GM18868 (cell line): ENCODE measurements at regions not wholly inside any gene's neighbourhood (a gene's known extent, or its start where the extent isn't known, plus 50 kb on each side); places are given as distances from the start of the nearest gene placed in this dataset.
"Not testable (repeated sequence)": the region's sequence is repeated elsewhere in the genome, so short reads cannot be mapped to it uniquely, and the experiment has no call there.

Source experiments
- ATAC-seq: cut with Tn5 transposase; IDR thresholded peaks from one replicate; pipeline ENCODE4 v1.9.1; 2021; ENCODE audit warnings: mild to moderate bottlenecking, moderate library complexity; ENCODE audit not compliant: unreplicated experiment

DNA sequence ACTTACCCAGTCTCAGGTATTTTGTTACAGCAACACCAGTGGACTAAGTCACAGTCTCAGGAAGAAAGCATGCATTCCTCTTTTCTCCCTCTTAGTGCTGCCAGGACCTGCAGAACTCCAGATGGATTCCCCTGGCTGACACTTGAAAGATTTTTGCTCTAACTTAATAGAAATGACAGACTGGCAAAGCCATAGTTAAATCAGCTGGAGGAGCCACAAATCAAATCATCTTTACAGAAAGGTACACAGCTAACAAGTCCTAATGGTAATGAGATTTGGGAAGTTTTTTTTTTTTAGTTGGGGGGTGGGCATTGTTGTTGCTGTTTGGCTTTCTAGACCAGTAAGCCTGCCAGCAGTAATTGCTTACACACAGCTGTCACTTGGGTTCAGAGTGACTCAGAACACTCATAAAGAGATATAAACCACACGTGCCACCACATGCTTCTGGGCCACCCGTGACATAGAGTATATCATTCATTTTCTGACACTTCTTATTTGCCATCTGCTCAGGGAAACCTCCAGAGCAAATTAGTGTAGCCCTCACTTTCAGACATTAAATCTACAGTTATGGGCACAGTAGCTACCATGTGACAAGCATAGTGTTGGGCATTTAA lies 72.4 kb downstream of the FH start:
- ATAC-seq: no peak

- ATAC-seq: no peak
Measured at GRCh38 chr1:241444836-241445235, 74.7 kb downstream of the FH start.

- ATAC-seq: no peak
Measured at GRCh38 chr1:241443561-241443960, 76.0 kb downstream of the FH start.

GRCh38 chr1:241442686-241443085 lies 76.9 kb downstream of the FH start:
- no peak for ATAC-seq

DNA sequence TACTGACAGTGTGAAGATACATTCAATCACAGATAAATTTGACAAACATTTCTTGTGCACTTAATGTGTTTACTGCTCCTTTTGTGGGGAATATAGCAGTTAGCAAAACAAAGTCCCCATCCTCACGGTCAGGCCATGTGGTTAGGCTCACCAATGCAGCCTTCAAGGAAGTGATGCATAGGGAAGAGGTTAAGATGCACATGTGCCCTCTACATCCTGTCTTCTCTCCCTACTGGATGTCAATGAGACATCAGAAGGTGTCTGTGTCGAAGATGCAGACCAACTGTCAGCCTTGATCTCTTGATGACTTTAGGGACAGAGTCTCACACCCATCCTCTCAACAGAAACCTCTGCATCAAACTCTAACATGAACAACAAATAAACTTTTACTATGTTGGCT lies 78.7 kb downstream of the FH start:
- ATAC-seq: no peak

DNA sequence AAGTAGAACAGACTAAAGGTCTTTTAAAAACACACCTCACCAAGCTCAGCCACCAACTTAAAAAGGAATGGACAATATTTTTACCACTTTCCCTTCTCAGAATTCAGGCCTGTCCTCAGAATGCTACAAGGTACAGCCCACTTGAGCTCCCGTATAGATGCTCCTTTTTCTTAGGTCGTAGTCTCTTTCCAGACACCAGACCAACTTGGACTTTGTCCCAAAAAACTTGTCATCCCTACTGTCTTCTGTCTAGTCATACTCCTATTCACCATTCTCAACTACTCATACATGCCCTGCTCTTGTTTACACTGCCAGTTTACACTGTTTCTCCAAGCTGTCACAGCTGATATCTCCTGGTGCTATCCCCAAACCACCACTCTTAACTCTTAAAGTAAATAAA lies 80.9 kb downstream of the FH start:
- not testable (repeated sequence) for ATAC-seq

GRCh38 chr1:241432241-241432640 lies 75.2 kb upstream of the RGS7 start:
- no peak for ATAC-seq

GRCh38 chr1:241425091-241425490 lies 68.1 kb upstream of the RGS7 start:
- ATAC-seq: not testable (repeated sequence)

- ATAC-seq: no peak
Measured at GRCh38 chr1:241424480-241424971, 67.5 kb upstream of the RGS7 start.

DNA sequence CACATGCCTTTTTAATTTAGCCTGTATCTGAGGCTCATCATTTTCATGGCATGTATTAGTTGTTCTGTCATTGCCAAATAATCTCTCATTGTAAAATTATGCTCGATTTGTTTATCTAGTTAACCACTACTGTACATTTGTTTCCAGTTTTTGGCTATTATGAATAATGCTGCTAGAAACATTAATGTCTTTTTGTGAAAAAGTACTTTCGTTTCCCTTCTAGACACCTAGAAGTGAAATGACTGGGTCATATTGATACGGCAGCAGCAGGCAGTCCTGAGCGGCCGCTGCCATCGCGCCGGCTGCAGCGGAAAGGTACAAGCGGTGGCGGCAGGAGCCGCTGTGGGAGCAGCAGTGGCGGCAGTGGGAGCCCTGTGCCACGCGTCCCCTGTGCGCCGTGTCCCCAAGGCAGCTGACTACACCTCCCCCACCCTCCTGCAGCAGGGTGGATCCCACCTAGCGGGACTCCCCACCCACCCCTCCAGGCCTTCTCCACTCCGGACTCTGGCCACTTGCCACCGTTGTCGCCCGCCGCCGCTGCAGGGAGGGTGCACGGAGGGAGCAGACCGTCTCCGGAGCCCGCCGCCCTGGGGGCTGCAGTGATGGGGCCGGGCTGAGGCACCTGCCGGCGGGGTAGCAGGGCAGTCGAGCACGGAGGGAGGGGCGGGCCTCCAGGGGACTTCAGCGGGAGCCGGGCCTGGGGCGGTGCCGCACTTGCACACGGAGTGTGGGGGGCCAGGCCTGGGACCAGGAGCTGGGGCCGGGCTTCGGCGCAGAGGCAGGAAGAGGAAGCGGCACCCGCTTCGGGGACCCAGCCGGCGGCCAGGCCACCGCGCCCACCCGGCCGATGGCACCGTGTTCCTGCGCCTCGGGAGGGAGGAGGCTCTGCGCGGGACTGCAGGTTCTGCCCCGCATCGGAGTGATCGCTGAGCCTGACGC lies 66.8 kb upstream of the RGS7 start:
- ATAC-seq: peak; percentile 93

DNA sequence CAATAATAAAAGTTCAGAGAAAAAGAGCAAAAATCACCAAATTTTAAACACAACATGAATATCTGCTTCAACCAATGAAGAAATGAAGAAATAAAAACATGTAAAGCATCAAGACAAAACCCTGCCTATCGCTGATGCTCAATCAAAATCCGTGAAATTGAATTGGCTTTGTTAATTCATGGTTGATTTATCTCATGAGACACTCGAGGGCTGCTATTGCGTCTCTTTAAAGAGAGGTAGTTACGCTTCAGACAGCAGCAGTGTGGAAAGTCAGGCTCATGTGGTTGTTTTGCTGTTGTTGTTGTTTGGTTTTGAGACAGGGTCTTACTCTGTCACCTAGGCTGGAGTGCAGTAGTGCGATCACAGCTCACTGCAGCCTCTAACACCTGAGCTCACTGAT lies 65.5 kb upstream of the RGS7 start:
- ATAC-seq: no peak

DNA sequence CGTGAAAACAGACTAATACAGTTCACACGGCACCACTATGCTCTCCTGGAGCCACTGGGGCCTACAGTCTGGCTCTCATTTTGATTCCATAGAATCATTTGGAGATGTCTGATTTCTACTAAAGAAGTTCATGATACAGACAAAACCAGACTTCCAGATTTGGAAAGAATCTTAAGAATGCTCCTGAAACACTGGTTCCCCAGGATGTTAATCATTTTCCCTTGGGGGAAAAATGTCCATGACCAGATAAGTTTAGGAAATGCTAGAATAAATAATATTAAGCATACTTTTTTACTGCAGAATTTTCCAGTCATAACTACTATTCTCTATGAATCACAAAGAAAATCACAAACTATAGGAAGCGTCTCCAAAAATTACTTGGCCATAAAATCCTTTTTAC lies 63.0 kb upstream of the RGS7 start:
- no peak for ATAC-seq

DNA sequence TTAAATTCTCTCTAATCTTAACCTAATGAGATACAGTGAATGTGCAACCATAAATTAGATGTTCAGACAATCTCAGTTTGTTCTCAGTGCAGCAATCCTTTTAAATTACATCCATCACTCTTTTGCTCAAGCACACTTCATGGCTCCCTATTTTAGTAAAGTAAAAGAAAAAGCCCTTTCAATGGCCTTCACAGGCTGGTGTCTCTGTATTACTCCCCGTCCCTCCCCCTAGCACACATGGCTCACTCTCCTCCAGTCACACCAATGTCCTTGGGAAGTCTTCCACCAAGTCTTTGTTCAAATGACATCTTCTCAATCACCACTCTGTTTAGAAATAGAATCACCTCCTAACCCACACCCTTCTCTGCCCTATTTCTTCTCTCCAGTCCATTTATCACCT lies 60.3 kb upstream of the RGS7 start:
- no peak for ATAC-seq

DNA sequence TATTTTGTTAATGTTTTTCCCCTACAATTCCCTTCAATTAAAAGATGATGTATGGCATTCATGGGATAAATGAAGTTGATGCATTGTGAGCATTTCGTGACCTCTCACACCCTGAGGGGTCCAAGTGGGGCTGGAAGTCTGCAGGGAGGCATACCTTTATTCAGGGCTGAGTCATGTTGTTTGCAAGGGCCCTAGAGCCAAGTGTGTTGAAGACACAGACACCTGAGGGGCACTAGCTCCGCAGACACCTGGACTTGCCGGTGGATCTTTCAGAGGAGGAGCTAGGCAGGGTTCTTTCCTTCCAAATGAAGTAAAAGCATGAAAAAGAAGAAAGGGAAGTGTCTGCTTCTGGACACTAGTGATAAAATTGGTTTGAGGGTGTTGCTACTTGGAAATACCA lies 57.0 kb upstream of the RGS7 start:
- ATAC-seq: no peak

GRCh38 chr1:241413386-241413785 lies 56.4 kb upstream of the RGS7 start:
- peak; percentile 83 for ATAC-seq

GRCh38 chr1:241412646-241413045 lies 55.6 kb upstream of the RGS7 start:
- ATAC-seq: no peak

DNA sequence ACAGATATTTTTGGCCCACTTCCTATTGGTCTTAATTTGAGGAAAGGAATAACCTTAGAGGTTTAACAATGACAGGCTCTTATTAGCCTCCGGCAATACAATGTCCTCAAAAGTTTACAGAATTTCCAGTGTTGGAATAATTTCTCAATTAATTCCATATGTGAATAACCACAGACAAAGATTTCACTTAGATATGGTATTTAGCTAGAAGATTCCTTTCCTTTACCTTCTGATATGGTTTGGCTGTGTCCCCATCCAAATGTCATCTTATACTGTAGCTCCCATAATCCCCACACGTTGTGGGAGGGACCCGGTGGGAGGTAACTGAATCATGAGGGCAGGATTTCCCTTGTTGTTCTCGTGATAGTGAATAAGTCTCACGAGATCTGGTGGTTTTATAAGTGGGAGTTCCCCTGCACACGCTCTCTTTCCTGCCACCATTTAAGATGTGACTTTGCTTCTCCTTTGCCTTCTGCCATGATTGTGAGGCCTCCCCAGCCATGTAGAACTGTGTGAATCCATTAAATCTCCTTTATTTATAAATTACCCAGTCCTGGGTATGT lies 54.9 kb upstream of the RGS7 start:
- no peak for ATAC-seq

DNA sequence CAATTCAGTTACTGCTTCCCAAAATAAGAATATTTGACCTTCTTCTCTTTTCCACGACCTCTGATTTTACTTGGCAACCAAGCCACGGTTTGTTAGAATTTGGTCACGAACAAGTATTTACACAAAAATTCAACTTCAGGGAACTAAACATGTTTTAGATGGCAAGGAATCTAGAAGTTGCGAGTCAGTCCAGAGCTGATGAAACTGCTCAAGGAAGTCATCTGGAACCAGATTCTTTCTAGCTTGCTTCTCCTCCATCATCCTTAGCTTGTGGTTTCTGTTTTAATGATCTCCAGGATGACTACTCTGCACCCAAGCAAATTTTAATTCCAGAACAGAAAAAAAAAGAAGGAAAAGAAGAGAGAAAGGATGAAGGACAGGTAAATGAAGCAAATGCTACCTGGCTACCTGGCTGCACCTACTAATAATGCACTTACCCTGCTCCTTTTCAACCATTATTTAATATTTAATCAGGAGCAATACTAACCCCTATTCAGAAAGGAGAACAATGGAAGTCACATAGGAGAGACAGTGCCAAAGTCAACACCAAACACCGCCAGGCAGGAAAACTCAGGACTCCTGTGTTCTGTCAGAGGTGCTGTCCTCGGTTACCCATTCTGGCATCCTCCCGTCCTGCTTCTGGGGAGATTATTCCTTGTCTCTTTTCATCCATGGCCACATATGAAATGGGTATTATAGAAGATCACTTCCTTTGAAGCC lies 54.2 kb upstream of the RGS7 start:
- no peak for ATAC-seq

- no peak for ATAC-seq
Measured at GRCh38 chr1:241408170-241408569, 51.2 kb upstream of the RGS7 start.
